SK-N-SH (cell line): ENCODE measurements at regions not wholly inside any gene's neighbourhood (a gene's known extent, or its start where the extent isn't known, plus 50 kb on each side); places are given as distances from the start of the nearest gene placed in this dataset.

Experiments
- CTCF ChIA-PET: fragments of 300-600, 350-600 bp; formaldehyde crosslinking; extraction: SDS; loops from one replicate; lab custom pipeline; 2021; lab: Yijun Ruan, JAX
- POLR2A ChIA-PET: fragments of 350-600 bp; sonication (Branson Sonifier 250); formaldehyde crosslinking; extraction: SDS; loops from one replicate; lab custom pipeline; 2020; ENCODE audit warnings: antibody characterized with exemption, inconsistent platforms; lab: Yijun Ruan, JAX
- DNase-seq: peaks from one replicate; pipeline ENCODE4 v3.0.0; 2012
- H2AFZ ChIP-seq: fragments of 200-600 bp; sonication (generic); 2 replicates; pipeline ENCODE4 v1.8.1; 2016; ENCODE audit warnings: antibody characterized with exemption, mild to moderate bottlenecking, low read depth
- H3F3A ChIP-seq: fragments of 200-600 bp; sonication (generic); replicated peaks from 2 replicates; pipeline ENCODE3; 2016; ENCODE audit warnings: antibody characterized with exemption, mild to moderate bottlenecking; ENCODE audit not compliant: insufficient read depth
- H3K27ac ChIP-seq, 2 experiments: fragments of 200-500 bp in 1 of 2; fragments of 200-600 bp in 1 of 2; sonication (Bioruptor generic) in 1 of 2; sonication (generic), shearing (Covaris generic) in 1 of 2; 2 replicates each; pipeline versions ENCODE4 v1.5.1 to v1.6.1; 2014 to 2016; ENCODE audit warnings: low read depth in 2 of 2, inconsistent platforms in 1 of 2, low read length in 1 of 2, mild to moderate bottlenecking in 1 of 2, mixed read lengths in 1 of 2
- H3K27me3 ChIP-seq: fragments of 200-600 bp; sonication (generic), shearing (Covaris generic); 2 replicates; pipeline ENCODE4 v1.6.1; 2016; ENCODE audit warnings: mixed run types; ENCODE audit not compliant: insufficient read depth
- H3K36me3 ChIP-seq, 2 experiments: fragments of 200-500 bp in 1 of 2; fragments of 200-600 bp in 1 of 2; sonication (Bioruptor generic) in 1 of 2; sonication (generic) in 1 of 2; replicated peaks in 1 of 2; 2 replicates each; pipeline versions ENCODE3 to v1.5.1; 2014 to 2016; ENCODE audit warnings: low read length in 1 of 2, mild to moderate bottlenecking in 1 of 2; ENCODE audit not compliant: insufficient read depth in 2 of 2, control insufficient read depth in 1 of 2
- H3K4me1 ChIP-seq, 2 experiments: fragments of 200-500 bp in 1 of 2; fragments of 200-600 bp in 1 of 2; sonication (Bioruptor generic) in 1 of 2; sonication (generic), shearing (Covaris generic) in 1 of 2; 2 replicates each; pipeline versions ENCODE4 v1.5.1 to v1.6.1; 2014 to 2016; ENCODE audit warnings: low read depth in 1 of 2, low read length in 1 of 2, mixed run types in 1 of 2; ENCODE audit not compliant: insufficient read depth in 2 of 2, control insufficient read depth in 1 of 2
- H3K4me2 ChIP-seq: fragments of 200-600 bp; sonication (generic), shearing (Covaris generic); 2 replicates; pipeline ENCODE4 v1.6.1; 2017; ENCODE audit warnings: mixed run types
- H3K4me3 ChIP-seq, 2 experiments: fragments of 200-500 bp in 1 of 2; fragments of 200-600 bp in 1 of 2; sonication (Bioruptor generic) in 1 of 2; sonication (generic), shearing (Covaris generic) in 1 of 2; 2 replicates each; pipeline versions ENCODE4 v1.5.1 to v1.8.1; 2014 to 2016; ENCODE audit warnings: low read depth in 2 of 2, inconsistent platforms in 1 of 2, low read length in 1 of 2, mild to moderate bottlenecking in 1 of 2, mixed read lengths in 1 of 2, moderate library complexity in 1 of 2
- H3K79me2 ChIP-seq: fragments of 200-600 bp; sonication (generic); 2 replicates; pipeline ENCODE4 v1.8.1; 2017; ENCODE audit warnings: mild to moderate bottlenecking; ENCODE audit not compliant: insufficient read depth
- H3K9ac ChIP-seq: fragments of 200-600 bp; sonication (generic); 2 replicates; pipeline ENCODE4 v1.6.1; 2017; ENCODE audit warnings: mixed run types
- H3K9me2 ChIP-seq: fragments of 200-600 bp; sonication (generic); 2 replicates; pipeline ENCODE4 v1.6.1; 2017; ENCODE audit warnings: mixed run types
- H3K9me3 ChIP-seq: fragments of 200-600 bp; sonication (generic); 2 replicates; pipeline ENCODE4 v1.6.1; 2017; ENCODE audit warnings: mixed run types, mild to moderate bottlenecking, moderate library complexity
- H4K20me1 ChIP-seq: fragments of 200-600 bp; sonication (generic); 2 replicates; pipeline ENCODE4 v1.6.1; 2017; ENCODE audit warnings: mild to moderate bottlenecking, mixed run types; ENCODE audit not compliant: insufficient read depth
- CHD2 ChIP-seq: fragments of 150-350 bp; IDR thresholded peaks from 2 replicates; pipeline ENCODE4 v1.6.1; 2018; ENCODE audit warnings: low read length; ENCODE audit not compliant: partially characterized antibody
- ELF1 ChIP-seq: IDR thresholded peaks from 2 replicates; pipeline ENCODE4 v1.4.0; 2012
- GATA2 ChIP-seq: sonication (generic); formaldehyde crosslinking; IDR thresholded peaks from 2 replicates; pipeline ENCODE4 v1.5.0; 2020; ENCODE audit warnings: mild to moderate bottlenecking, missing genetic modification reagents
- JUND ChIP-seq: IDR thresholded peaks from 2 replicates; pipeline ENCODE4 v1.4.0; 2012
- MEF2A ChIP-seq: IDR thresholded peaks from 2 replicates; pipeline ENCODE4 v1.4.0; 2012; ENCODE audit warnings: low read depth, borderline replicate concordance
- MXI1 ChIP-seq: IDR thresholded peaks from 2 replicates; pipeline ENCODE4 v1.6.1; 2012; ENCODE audit warnings: mild to moderate bottlenecking, low read depth, low read length, improper control_type of control experiment
- NFIC ChIP-seq: IDR thresholded peaks from 2 replicates; pipeline ENCODE4 v1.4.0; 2012; ENCODE audit warnings: borderline replicate concordance
- NRF1 ChIP-seq: IDR thresholded peaks from 2 replicates; pipeline ENCODE4 v1.6.1; 2012; ENCODE audit warnings: low read depth, mild to moderate bottlenecking, low read length
- RAD21 ChIP-seq: IDR thresholded peaks from 2 replicates; pipeline ENCODE4 v1.6.1; 2012; ENCODE audit warnings: mild to moderate bottlenecking, low read length
- RCOR1 ChIP-seq: fragments of 150-350 bp; IDR thresholded peaks from 2 replicates; pipeline ENCODE4 v1.6.1; 2017; ENCODE audit warnings: antibody characterized with exemption, low read length
- SMC3 ChIP-seq: IDR thresholded peaks from 2 replicates; pipeline ENCODE4 v1.6.1; 2012; ENCODE audit warnings: low read depth, low read length, improper control_type of control experiment
- TEAD4 ChIP-seq: IDR thresholded peaks from 2 replicates; pipeline ENCODE4 v1.4.0; 2012; ENCODE audit warnings: mild to moderate bottlenecking, borderline replicate concordance; ENCODE audit not compliant: insufficient read depth
- WGBS: methylation state at CpG from one replicate; pipeline ENCODE4 v1.1.6; 2017; ENCODE audit warnings: low lambda C conversion rate; 5-methylcytosine and 5-hydroxymethylcytosine counted together
- TF ChIP-seq, protein P1 (sequence below): IDR thresholded peaks from 2 replicates; pipeline ENCODE4 v1.4.0; 2012; ENCODE audit warnings: low read depth
- TF ChIP-seq, protein P2 (sequence below): IDR thresholded peaks from 2 replicates; pipeline ENCODE4 v1.4.0; 2012; ENCODE audit warnings: low read depth, borderline replicate concordance
- TF ChIP-seq, protein P3 (sequence below): fragments of 150-350 bp; IDR thresholded peaks from 2 replicates; pipeline ENCODE4 v1.6.1; 2017; ENCODE audit warnings: antibody characterized with exemption, low read length, low read depth, borderline replicate concordance

DNA sequence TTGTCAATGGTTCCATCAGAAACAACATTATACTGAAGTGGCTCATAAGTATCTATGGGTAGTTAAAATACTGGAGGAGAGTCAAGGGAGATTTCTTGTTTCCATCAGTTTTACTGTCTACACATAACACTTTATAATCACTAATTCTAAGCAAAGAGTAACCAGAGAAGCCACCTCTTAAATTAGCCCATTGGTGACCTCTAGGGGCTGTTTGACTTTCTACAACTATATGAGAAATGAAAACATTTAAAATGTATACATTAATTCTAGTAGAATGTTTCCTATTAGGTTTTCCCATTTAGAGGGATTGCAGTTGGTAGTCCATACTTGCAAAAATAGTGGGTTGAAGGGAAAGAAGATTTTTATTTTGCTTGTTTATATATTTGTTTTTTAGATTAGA lies 504.3 kb downstream of the FAM181B start (continued):
- TF ChIP-seq JUND: no peak
- no peak for TF ChIP-seq TEAD4
- no peak for TF ChIP-seq NRF1
- no peak for TF ChIP-seq NFIC
- no peak for TF ChIP-seq GATA2 (CRISPR knock-in tag)

DNA sequence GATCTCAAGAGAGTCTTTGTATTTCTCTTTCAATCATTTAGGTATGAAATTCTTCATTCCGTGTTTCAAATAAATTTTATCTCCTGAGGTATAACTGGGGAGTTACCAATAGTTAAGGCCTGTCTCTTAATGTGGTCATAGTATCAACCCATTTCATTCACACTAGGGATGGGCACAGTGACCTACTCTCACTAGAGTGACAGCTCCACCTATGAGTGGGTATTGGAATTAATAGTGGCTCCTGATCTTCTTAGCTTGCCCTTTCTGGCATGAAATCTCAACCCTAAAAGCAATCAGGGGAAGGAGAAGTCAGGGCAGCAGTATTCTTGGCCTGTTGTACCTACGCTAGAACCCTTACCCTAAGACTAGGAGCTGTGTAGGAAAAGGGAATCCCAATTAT lies 507.7 kb downstream of the FAM181B start:
- H2AFZ ChIP-seq: no peak overlapping the region
- H3K27me3 ChIP-seq: no peaks in the 10 kb centered on the region
- H4K20me1 ChIP-seq: no peaks in the 10 kb centered on the region
- no peak overlapping the region for H3K27ac ChIP-seq
- H3K79me2 ChIP-seq: no peaks in the 10 kb centered on the region
- TF ChIP-seq RAD21 (peak; percentile 50), SMC3 (0 out of 2 replicates have a peak, but pooled peaks have one; percentile 7), MEF2A (no peak)
- TF ChIP-seq, protein P1, sequence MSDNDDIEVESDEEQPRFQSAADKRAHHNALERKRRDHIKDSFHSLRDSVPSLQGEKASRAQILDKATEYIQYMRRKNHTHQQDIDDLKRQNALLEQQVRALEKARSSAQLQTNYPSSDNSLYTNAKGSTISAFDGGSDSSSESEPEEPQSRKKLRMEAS: no peak
- no peaks in the 10 kb centered on the region for H3K9me2 ChIP-seq
- H3F3A ChIP-seq: no peaks in the 10 kb centered on the region
- H3K4me2 ChIP-seq: no peak overlapping the region
- no peak overlapping the region for H3K4me3 ChIP-seq
- H3K9me3 ChIP-seq: no peaks in the 10 kb centered on the region
- no peak for DNase-seq
- no peaks in the 10 kb centered on the region for H3K4me1 ChIP-seq
- ChIA-PET POLR2A (no interaction called here), CTCF (interaction anchor here (1.4 to 4.4 kb wide), 4 partner anchors 20 to 580 kb away, joined by 3 to 18 read pairs (median 5); no protein-coding TSS in a partner anchor)
- H3K36me3 ChIP-seq: no peaks in the 10 kb centered on the region
- WGBS: 31% methylated on average over 2 of the region's 2 CpGs
- H3K9ac ChIP-seq: no peak overlapping the region

DNA sequence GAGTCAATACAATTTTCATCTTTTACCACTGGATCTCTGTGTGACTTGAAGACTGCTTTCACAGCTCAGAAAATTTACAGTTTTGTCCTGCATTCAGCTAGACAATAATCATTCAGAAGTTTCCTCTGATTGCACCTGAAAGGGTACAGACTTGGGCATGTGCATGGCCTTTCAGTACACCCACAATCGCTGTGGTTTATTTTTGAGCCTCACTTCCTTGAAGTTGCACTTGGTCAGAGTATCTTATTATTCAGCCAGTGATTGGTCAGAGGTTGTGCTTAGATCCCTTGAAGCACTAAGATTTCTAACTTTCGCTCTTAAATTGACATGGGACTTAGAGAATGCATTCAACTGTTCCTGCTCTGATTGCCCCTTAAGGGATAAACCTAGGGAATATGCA lies 508.2 kb downstream of the FAM181B start:
- POLR2A ChIA-PET: no interaction called here
- 12% methylated on average over 2 of the region's 2 CpGs for WGBS
- no peak for DNase-seq

More for the DNA sequence above, 508.2 kb downstream of the FAM181B start:
- no peaks in the 10 kb centered on the region for H3K79me2 ChIP-seq
- TF ChIP-seq, protein P2, sequence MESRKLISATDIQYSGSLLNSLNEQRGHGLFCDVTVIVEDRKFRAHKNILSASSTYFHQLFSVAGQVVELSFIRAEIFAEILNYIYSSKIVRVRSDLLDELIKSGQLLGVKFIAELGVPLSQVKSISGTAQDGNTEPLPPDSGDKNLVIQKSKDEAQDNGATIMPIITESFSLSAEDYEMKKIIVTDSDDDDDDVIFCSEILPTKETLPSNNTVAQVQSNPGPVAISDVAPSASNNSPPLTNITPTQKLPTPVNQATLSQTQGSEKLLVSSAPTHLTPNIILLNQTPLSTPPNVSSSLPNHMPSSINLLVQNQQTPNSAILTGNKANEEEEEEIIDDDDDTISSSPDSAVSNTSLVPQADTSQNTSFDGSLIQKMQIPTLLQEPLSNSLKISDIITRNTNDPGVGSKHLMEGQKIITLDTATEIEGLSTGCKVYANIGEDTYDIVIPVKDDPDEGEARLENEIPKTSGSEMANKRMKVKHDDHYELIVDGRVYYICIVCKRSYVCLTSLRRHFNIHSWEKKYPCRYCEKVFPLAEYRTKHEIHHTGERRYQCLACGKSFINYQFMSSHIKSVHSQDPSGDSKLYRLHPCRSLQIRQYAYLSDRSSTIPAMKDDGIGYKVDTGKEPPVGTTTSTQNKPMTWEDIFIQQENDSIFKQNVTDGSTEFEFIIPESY: no peak
- TF ChIP-seq JUND: no peak
- no peak for TF ChIP-seq MXI1
- no peak for TF ChIP-seq CHD2
- no peak for TF ChIP-seq ELF1
- no peak for TF ChIP-seq RCOR1
- TF ChIP-seq, protein P3, sequence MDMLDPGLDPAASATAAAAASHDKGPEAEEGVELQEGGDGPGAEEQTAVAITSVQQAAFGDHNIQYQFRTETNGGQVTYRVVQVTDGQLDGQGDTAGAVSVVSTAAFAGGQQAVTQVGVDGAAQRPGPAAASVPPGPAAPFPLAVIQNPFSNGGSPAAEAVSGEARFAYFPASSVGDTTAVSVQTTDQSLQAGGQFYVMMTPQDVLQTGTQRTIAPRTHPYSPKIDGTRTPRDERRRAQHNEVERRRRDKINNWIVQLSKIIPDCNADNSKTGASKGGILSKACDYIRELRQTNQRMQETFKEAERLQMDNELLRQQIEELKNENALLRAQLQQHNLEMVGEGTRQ: no peak
- H3F3A ChIP-seq: no peaks in the 10 kb centered on the region
- H3K4me1 ChIP-seq: no peaks in the 10 kb centered on the region
- CTCF ChIA-PET: interaction anchor here (1.4 to 4.4 kb wide), 4 partner anchors 21 to 580 kb away, joined by 3 to 18 read pairs (median 5); no protein-coding TSS in a partner anchor
- H3K9ac ChIP-seq: no peak overlapping the region
- H3K9me3 ChIP-seq: no peaks in the 10 kb centered on the region
- H3K4me3 ChIP-seq: no peak overlapping the region
- no peaks in the 10 kb centered on the region for H3K27me3 ChIP-seq
- no peaks in the 10 kb centered on the region for H3K36me3 ChIP-seq
- H3K9me2 ChIP-seq: no peaks in the 10 kb centered on the region
- H3K4me2 ChIP-seq: no peak overlapping the region
- H4K20me1 ChIP-seq: no peaks in the 10 kb centered on the region
- no peak overlapping the region for H3K27ac ChIP-seq
- no peak overlapping the region for H2AFZ ChIP-seq
